GM12874 (cell line): ENCODE measurements at regions not wholly inside any gene's neighbourhood (a gene's known extent, or its start where the extent isn't known, plus 50 kb on each side); places are given as distances from the start of the nearest gene placed in this dataset.

ENCODE experiments used
- CTCF ChIP-seq: IDR thresholded peaks from 2 replicates; pipeline ENCODE4 v1.5.1; 2011; ENCODE audit warnings: low read depth, mild to moderate bottlenecking, control low read depth, low read length, moderate library complexity; ENCODE audit not compliant: insufficient read depth

GRCh38 chr7:86956567-86956966 is 102.9 kb downstream of the ELAPOR2 start:
- TF ChIP-seq CTCF: no peak

- TF ChIP-seq CTCF: no peak
Observed at GRCh38 chr7:86955895-86956503, 103.5 kb downstream of the ELAPOR2 start.

GRCh38 chr7:86954971-86955370 is 104.5 kb downstream of the ELAPOR2 start:
- no peak for TF ChIP-seq CTCF

- TF ChIP-seq CTCF: no peak
Observed at GRCh38 chr7:86953653-86954336, 105.7 kb downstream of the ELAPOR2 start.

GRCh38 chr7:86953219-86953618 is 106.2 kb downstream of the ELAPOR2 start:
- TF ChIP-seq CTCF: no peak

- no peak for TF ChIP-seq CTCF
Observed at GRCh38 chr7:86951895-86952294, 107.6 kb downstream of the ELAPOR2 start.

GRCh38 chr7:86950944-86951343 is 108.5 kb downstream of the ELAPOR2 start:
- TF ChIP-seq CTCF: no peak
